ENCODE measurements at regions not wholly inside any gene's neighbourhood (a gene's known extent, or its start where the extent isn't known, plus 50 kb on each side); places are given as distances from the start of the nearest gene placed in this dataset.

- H3K4me3 ChIP-seq (ENCODE audit: low read depth, low read length) = no peak overlapping the region
- no peak for TF ChIP-seq MYC (IDR thresholded peaks at IDR 0.05; ENCODE audit: low read depth, low read length)
- no peak for TF ChIP-seq POLR2A (IDR thresholded peaks at IDR 0.05; ENCODE audit: extremely low read depth, insufficient read length)
- TF ChIP-seq CTCF (IDR thresholded peaks at IDR 0.05; ENCODE audit: low read depth, low read length) = no peak
- TF ChIP-seq MAX (IDR thresholded peaks at IDR 0.05; ENCODE audit: low read depth, low read length) = no peak
- DNase-seq (ENCODE audit: low read depth) = no peak
Observed at GRCh38 chr9:88786291-88787079, 204.8 kb upstream of the S1PR3 start.

- TF ChIP-seq CTCF (IDR thresholded peaks at IDR 0.05; ENCODE audit: low read depth, low read length) (no peak), POLR2A (IDR thresholded peaks at IDR 0.05; ENCODE audit: extremely low read depth, insufficient read length) (no peak), MAX (IDR thresholded peaks at IDR 0.05; ENCODE audit: low read depth, low read length) (no peak), MYC (IDR thresholded peaks at IDR 0.05; ENCODE audit: low read depth, low read length) (no peak)
- DNase-seq (ENCODE audit: low read depth) = no peak
- H3K4me3 ChIP-seq (ENCODE audit: low read depth, low read length) = no peak overlapping the region
Observed at GRCh38 chr9:88789785-88790184, 201.5 kb upstream of the S1PR3 start.

GRCh38 chr9:88791105-88791805 lies 200.0 kb upstream of the S1PR3 start:
- TF ChIP-seq MYC (IDR thresholded peaks at IDR 0.05; ENCODE audit: low read depth, low read length) (no peak), MAX (IDR thresholded peaks at IDR 0.05; ENCODE audit: low read depth, low read length) (no peak), CTCF (IDR thresholded peaks at IDR 0.05; ENCODE audit: low read depth, low read length) (no peak), POLR2A (IDR thresholded peaks at IDR 0.05; ENCODE audit: extremely low read depth, insufficient read length) (no peak)
- DNase-seq (ENCODE audit: low read depth) = peak; percentile 36
- H3K4me3 ChIP-seq (ENCODE audit: low read depth, low read length) = no peak overlapping the region

GRCh38 chr9:88792502-88792901 lies 198.8 kb upstream of the S1PR3 start:
- DNase-seq (ENCODE audit: low read depth) = no peak
- TF ChIP-seq MYC (IDR thresholded peaks at IDR 0.05; ENCODE audit: low read depth, low read length) (no peak), MAX (IDR thresholded peaks at IDR 0.05; ENCODE audit: low read depth, low read length) (no peak), CTCF (IDR thresholded peaks at IDR 0.05; ENCODE audit: low read depth, low read length) (no peak), POLR2A (IDR thresholded peaks at IDR 0.05; ENCODE audit: extremely low read depth, insufficient read length) (no peak)
- H3K4me3 ChIP-seq (ENCODE audit: low read depth, low read length) = no peak overlapping the region

GRCh38 chr9:88794100-88794499 lies 197.2 kb upstream of the S1PR3 start:
- H3K4me3 ChIP-seq (ENCODE audit: low read depth, low read length) = no peak overlapping the region
- no peak for DNase-seq (ENCODE audit: low read depth)
- TF ChIP-seq MAX (IDR thresholded peaks at IDR 0.05; ENCODE audit: low read depth, low read length) = no peak
- TF ChIP-seq POLR2A (IDR thresholded peaks at IDR 0.05; ENCODE audit: extremely low read depth, insufficient read length) = no peak
- no peak for TF ChIP-seq CTCF (IDR thresholded peaks at IDR 0.05; ENCODE audit: low read depth, low read length)
- TF ChIP-seq MYC (IDR thresholded peaks at IDR 0.05; ENCODE audit: low read depth, low read length) = no peak

Data from NB4 (cell line).